Hepatocyte (in vitro differentiated cells): ENCODE measurements at regions not wholly inside any gene's neighbourhood (a gene's known extent, or its start where the extent isn't known, plus 50 kb on each side); places are given as distances from the start of the nearest gene placed in this dataset.

Experiments used
- EZH2 ChIP-seq: fragments of 200-600 bp; sonication (generic); IDR thresholded peaks from 2 replicates; pipeline ENCODE4 v1.6.1; 2016; ENCODE audit warnings: antibody characterized with exemption, mild to moderate bottlenecking, borderline replicate concordance
- EZH2phosphoT487 ChIP-seq: fragments of 200-600 bp; sonication (generic); IDR thresholded peaks from one replicate; pipeline ENCODE4 v1.6.1; 2018; ENCODE audit warnings: antibody characterized with exemption, mild to moderate bottlenecking, low read depth, moderate library complexity; ENCODE audit not compliant: unreplicated experiment, severe bottlenecking
- TF ChIP-seq, protein P1 (sequence below): fragments of 200-600 bp; sonication (generic); IDR thresholded peaks from 2 replicates; pipeline ENCODE4 v1.5.1; 2016; ENCODE audit warnings: antibody characterized with exemption, mild to moderate bottlenecking; ENCODE audit not compliant: poor library complexity

DNA sequence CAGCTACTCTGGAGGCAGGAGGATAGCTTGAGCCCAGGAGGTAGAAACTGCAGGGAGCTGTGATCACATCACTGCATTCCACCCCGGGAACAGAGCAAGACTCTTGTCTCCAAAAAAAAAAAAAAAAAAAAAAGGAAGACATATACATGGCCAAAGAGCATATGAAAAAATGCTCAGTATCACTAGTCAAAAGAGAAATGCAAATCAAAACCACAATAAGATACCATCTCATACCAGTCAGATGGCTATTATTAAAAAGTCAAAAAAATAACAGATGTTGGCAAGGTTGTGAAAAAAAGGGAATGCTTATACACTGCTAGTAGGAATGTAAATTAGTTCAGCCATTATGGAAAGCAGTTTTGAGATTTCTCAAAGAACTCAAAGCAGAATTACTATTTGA, 174.8 kb upstream of the ATF7IP start:
- TF ChIP-seq, protein P1, sequence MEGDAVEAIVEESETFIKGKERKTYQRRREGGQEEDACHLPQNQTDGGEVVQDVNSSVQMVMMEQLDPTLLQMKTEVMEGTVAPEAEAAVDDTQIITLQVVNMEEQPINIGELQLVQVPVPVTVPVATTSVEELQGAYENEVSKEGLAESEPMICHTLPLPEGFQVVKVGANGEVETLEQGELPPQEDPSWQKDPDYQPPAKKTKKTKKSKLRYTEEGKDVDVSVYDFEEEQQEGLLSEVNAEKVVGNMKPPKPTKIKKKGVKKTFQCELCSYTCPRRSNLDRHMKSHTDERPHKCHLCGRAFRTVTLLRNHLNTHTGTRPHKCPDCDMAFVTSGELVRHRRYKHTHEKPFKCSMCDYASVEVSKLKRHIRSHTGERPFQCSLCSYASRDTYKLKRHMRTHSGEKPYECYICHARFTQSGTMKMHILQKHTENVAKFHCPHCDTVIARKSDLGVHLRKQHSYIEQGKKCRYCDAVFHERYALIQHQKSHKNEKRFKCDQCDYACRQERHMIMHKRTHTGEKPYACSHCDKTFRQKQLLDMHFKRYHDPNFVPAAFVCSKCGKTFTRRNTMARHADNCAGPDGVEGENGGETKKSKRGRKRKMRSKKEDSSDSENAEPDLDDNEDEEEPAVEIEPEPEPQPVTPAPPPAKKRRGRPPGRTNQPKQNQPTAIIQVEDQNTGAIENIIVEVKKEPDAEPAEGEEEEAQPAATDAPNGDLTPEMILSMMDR, result no peak
- TF ChIP-seq EZH2phosphoT487 (no peak), EZH2 (no peak)
